Liver (tissue), 7 donors: ENCODE measurements at regions not wholly inside any gene's neighbourhood (a gene's known extent, or its start where the extent isn't known, plus 50 kb on each side); places are given as distances from the start of the nearest gene placed in this dataset.

Source experiments
- DNase-seq: peaks from one replicate; pipeline ENCODE4 v3.0.0-alpha.2; 2017; ENCODE audit warnings: low spot score
- H3K27ac ChIP-seq, 2 donors: one replicate each; pipeline ENCODE4 v1.7.0; 2013; ENCODE audit warnings: inconsistent platforms in 2 of 2, low read length in 2 of 2, control low read depth in 1 of 2, low read depth in 1 of 2, mild to moderate bottlenecking in 1 of 2
- H3K27me3 ChIP-seq, 4 donors: one replicate each; pipeline versions ENCODE4 v1.6.1 to v1.7.0; 2013; ENCODE audit warnings: low read length in 3 of 4, inconsistent platforms in 1 of 4, mild to moderate bottlenecking in 1 of 4, moderate library complexity in 1 of 4; ENCODE audit not compliant: control insufficient read depth in 4 of 4, insufficient read depth in 4 of 4
- H3K36me3 ChIP-seq, 4 donors: one replicate each; pipeline versions ENCODE4 v1.6.1 to v1.7.0; 2013; ENCODE audit warnings: low read length in 3 of 4, mild to moderate bottlenecking in 3 of 4, low read depth in 1 of 4, moderate library complexity in 1 of 4; ENCODE audit not compliant: control insufficient read depth in 4 of 4, insufficient read depth in 3 of 4
- H3K4me1 ChIP-seq, 4 donors: one replicate each; pipeline versions ENCODE4 v1.6.1 to v1.7.0; 2013; ENCODE audit warnings: low read length in 3 of 4, mild to moderate bottlenecking in 3 of 4, moderate library complexity in 1 of 4; ENCODE audit not compliant: control insufficient read depth in 4 of 4, insufficient read depth in 4 of 4
- H3K4me3 ChIP-seq, 3 donors: one replicate each; pipeline versions ENCODE4 v1.6.1 to v1.7.0; 2013; ENCODE audit warnings: low read length in 3 of 3, control low read depth in 1 of 3, low read depth in 1 of 3, mild to moderate bottlenecking in 1 of 3
- H3K9ac ChIP-seq, 2 donors: one replicate each; pipeline ENCODE4 v1.7.0; 2013; ENCODE audit warnings: low read length in 2 of 2, mild to moderate bottlenecking in 2 of 2, moderate library complexity in 2 of 2, control low read depth in 1 of 2, low read depth in 1 of 2
- H3K9me3 ChIP-seq, 4 donors: one replicate each; pipeline versions ENCODE4 v1.6.1 to v1.7.0; 2013; ENCODE audit warnings: low read length in 3 of 4; ENCODE audit not compliant: control insufficient read depth in 4 of 4
- ATF3 ChIP-seq: IDR thresholded peaks from 2 replicates; pipeline ENCODE4 v1.6.1; 2016; ENCODE audit warnings: antibody characterized with exemption
- EGR1 ChIP-seq, 2 donors: IDR thresholded peaks; 2 replicates each; pipeline ENCODE4 v1.6.1; 2016 to 2018; ENCODE audit warnings: antibody characterized with exemption in 2 of 2, low read depth in 2 of 2
- FOXA1 ChIP-seq: IDR thresholded peaks from 2 replicates; pipeline ENCODE4 v1.6.1; 2016; ENCODE audit warnings: antibody characterized with exemption
- FOXA2 ChIP-seq: IDR thresholded peaks from 2 replicates; pipeline ENCODE4 v1.6.1; 2016; ENCODE audit warnings: antibody characterized with exemption
- GABPA ChIP-seq, 2 donors: IDR thresholded peaks in 1 of 2; conservative IDR thresholded peaks in 1 of 2; 2 replicates each; pipeline ENCODE4 v1.6.1; 2016; ENCODE audit warnings: antibody characterized with exemption in 2 of 2, mild to moderate bottlenecking in 1 of 2, moderate library complexity in 1 of 2
- HNF4A ChIP-seq, 2 donors: conservative IDR thresholded peaks; 2 replicates each; pipeline ENCODE4 v1.6.1; 2016; ENCODE audit warnings: antibody characterized with exemption in 2 of 2, mild to moderate bottlenecking in 2 of 2
- JUND ChIP-seq, 2 donors: IDR thresholded peaks; 2 replicates each; pipeline ENCODE4 v1.6.1; 2016; ENCODE audit warnings: antibody characterized with exemption in 2 of 2
- MAX ChIP-seq: IDR thresholded peaks from 2 replicates; pipeline ENCODE4 v1.6.1; 2016; ENCODE audit warnings: antibody characterized with exemption
- RAD21 ChIP-seq, 2 donors: IDR thresholded peaks; 2 replicates each; pipeline ENCODE4 v1.6.1; 2016; ENCODE audit warnings: antibody characterized with exemption in 2 of 2, mild to moderate bottlenecking in 2 of 2
- REST ChIP-seq: IDR thresholded peaks from 2 replicates; pipeline ENCODE4 v1.6.1; 2016; ENCODE audit warnings: antibody characterized with exemption, mild to moderate bottlenecking
- RXRA ChIP-seq, 2 donors: IDR thresholded peaks; 2 replicates each; pipeline ENCODE4 v1.6.1; 2017 to 2018; ENCODE audit warnings: antibody characterized with exemption in 2 of 2, mild to moderate bottlenecking in 1 of 2
- SP1 ChIP-seq: IDR thresholded peaks from 2 replicates; pipeline ENCODE4 v1.6.1; 2018; ENCODE audit warnings: antibody characterized with exemption, mild to moderate bottlenecking
- TAF1 ChIP-seq: conservative IDR thresholded peaks from 2 replicates; pipeline ENCODE4 v1.6.1; 2016; ENCODE audit warnings: antibody characterized with exemption, mild to moderate bottlenecking
- YY1 ChIP-seq: IDR thresholded peaks from 2 replicates; pipeline ENCODE4 v1.6.1; 2016; ENCODE audit warnings: antibody characterized with exemption, mild to moderate bottlenecking
- WGBS: extraction: QIAGEN DNeasy Blood & Tissue Kit; methylation state at CpG from one replicate; pipeline ENCODE4 v1.1.7; 2013; 5-methylcytosine and 5-hydroxymethylcytosine counted together
- donor health status: healthy.
- donor health status: healthy.
- donor health status: healthy.
- donor health status: healthy.

- H3K4me3 ChIP-seq: no peak overlapping the region
- no peak for DNase-seq
- TF ChIP-seq SP1 (no peak), FOXA2 (no peak), EGR1 (IDR thresholded peaks at IDR 0.05; ENCODE audit: low read depth in 2 of 2) (no peak), MAX (no peak), RXRA (IDR thresholded peaks at IDR 0.05) (no peak), ATF3 (no peak), JUND (IDR thresholded peaks at IDR 0.05) (no peak), HNF4A (conservative IDR thresholded peaks at IDR 0.05) (no peak), YY1 (no peak), TAF1 (no peak), RAD21 (IDR thresholded peaks at IDR 0.05) (no peak), GABPA (IDR thresholded peaks at IDR 0.05 in 1 of 2, conservative IDR thresholded peaks at IDR 0.05 in 1 of 2) (no peak), REST (no peak)
Observed at GRCh38 chr5:99398976-99399375, 470.2 kb upstream of the CHD1 start.

GRCh38 chr5:99386406-99387077 is 457.7 kb upstream of the CHD1 start:
- 46% methylated on average over 1 of the region's 1 CpG for WGBS
- TF ChIP-seq YY1 (no peak), GABPA (IDR thresholded peaks at IDR 0.05 in 1 of 2, conservative IDR thresholded peaks at IDR 0.05 in 1 of 2) (no peak), RAD21 (IDR thresholded peaks at IDR 0.05) (no peak), REST (no peak), HNF4A (conservative IDR thresholded peaks at IDR 0.05) (no peak), FOXA1 (no peak), MAX (no peak)
- Histone ChIP-seq H3K36me3 (no peaks in the 10 kb centered on the region), H3K9me3 (peaks cover 0 to 5% (median 0%) of the 10 kb centered on the region in 4 donors), H3K27ac (no peak overlapping the region), H3K4me3 (no peak overlapping the region), H3K9ac (no peak overlapping the region), H3K27me3 (no peaks in the 10 kb centered on the region), H3K4me1 (no peaks in the 10 kb centered on the region)
- DNase-seq: no peak

More at GRCh38 chr5:99398976-99399375, 470.2 kb upstream of the CHD1 start:
- Histone ChIP-seq H3K9me3 (no peaks in the 10 kb centered on the region), H3K9ac (no peak overlapping the region), H3K36me3 (no peaks in the 10 kb centered on the region), H3K27me3 (no peaks in the 10 kb centered on the region), H3K4me1 (no peaks in the 10 kb centered on the region), H3K27ac (no peak overlapping the region)
